D341Med (cell line): ENCODE measurements at regions not wholly inside any gene's neighbourhood (a gene's known extent, or its start where the extent isn't known, plus 50 kb on each side); places are given as distances from the start of the nearest gene placed in this dataset.

ENCODE experiments used
- DNase-seq: peaks from one replicate; pipeline ENCODE4 v3.0.0; 2012; ENCODE audit warnings: low spot score

- DNase-seq: no peak
These were observed 377.8 kb upstream of the RUNX1 start for GRCh38 chr21:35426897-35427296.

- no peak for DNase-seq
These were observed 377.4 kb upstream of the RUNX1 start for GRCh38 chr21:35426469-35426868.

GRCh38 chr21:35424122-35424521, 375.0 kb upstream of the RUNX1 start:
- DNase-seq: no peak

GRCh38 chr21:35423709-35424108, 374.6 kb upstream of the RUNX1 start:
- no peak for DNase-seq

GRCh38 chr21:35422011-35422410, 372.9 kb upstream of the RUNX1 start:
- no peak for DNase-seq

GRCh38 chr21:35421221-35421620, 372.1 kb upstream of the RUNX1 start:
- DNase-seq: no peak

GRCh38 chr21:35420656-35421055, 371.6 kb upstream of the RUNX1 start:
- no peak for DNase-seq

- no peak for DNase-seq
These were observed 368.7 kb upstream of the RUNX1 start for GRCh38 chr21:35417762-35418161.

GRCh38 chr21:35416866-35417489, 367.9 kb upstream of the RUNX1 start:
- no peak for DNase-seq

- DNase-seq: no peak
These were observed 365.5 kb upstream of the RUNX1 start for GRCh38 chr21:35414507-35415139.

- no peak for DNase-seq
These were observed 365.0 kb upstream of the RUNX1 start for GRCh38 chr21:35414056-35414455.

- DNase-seq: no peak
These were observed 363.1 kb upstream of the RUNX1 start for GRCh38 chr21:35412231-35412630.

- no peak for DNase-seq
These were observed 362.3 kb upstream of the RUNX1 start for GRCh38 chr21:35411434-35411833.

GRCh38 chr21:35410656-35411055, 361.6 kb upstream of the RUNX1 start:
- no peak for DNase-seq

GRCh38 chr21:35410123-35410522, 361.0 kb upstream of the RUNX1 start:
- DNase-seq: no peak

- no peak for DNase-seq
These were observed 359.3 kb upstream of the RUNX1 start for GRCh38 chr21:35408401-35408800.

- DNase-seq: no peak
These were observed 357.5 kb upstream of the RUNX1 start for GRCh38 chr21:35406635-35407034.

- no peak for DNase-seq
These were observed 356.9 kb upstream of the RUNX1 start for GRCh38 chr21:35405981-35406380.

GRCh38 chr21:35404247-35404646, 355.1 kb upstream of the RUNX1 start:
- DNase-seq: no peak

GRCh38 chr21:35402061-35402460, 353.0 kb upstream of the RUNX1 start:
- DNase-seq: no peak

- DNase-seq: no peak
These were observed 352.4 kb upstream of the RUNX1 start for GRCh38 chr21:35401476-35401875.

- DNase-seq: no peak
These were observed 351.3 kb upstream of the RUNX1 start for GRCh38 chr21:35400233-35400939.

GRCh38 chr21:35399706-35400105, 350.6 kb upstream of the RUNX1 start:
- no peak for DNase-seq
